Body of pancreas (tissue), 4 donors: ENCODE measurements at regions not wholly inside any gene's neighbourhood (a gene's known extent, or its start where the extent isn't known, plus 50 kb on each side); places are given as distances from the start of the nearest gene placed in this dataset.

Source experiments
- CTCF ChIP-seq, 7 experiments: fragments of 450-650 bp in 4 of 7; fragments of 200-600 bp in 3 of 7; sonication (generic) in 3 of 7; IDR thresholded peaks; one replicate each; pipeline ENCODE4 v1.5.1; 2016 to 2019; ENCODE audit warnings: antibody characterized with exemption in 7 of 7
- POLR2A ChIP-seq, 3 donors: fragments of 450-650 bp; IDR thresholded peaks; one replicate each; pipeline ENCODE4 v1.6.1; 2016; ENCODE audit warnings: antibody characterized with exemption in 3 of 3, mild to moderate bottlenecking in 2 of 3

GRCh38 chr12:93168751-93169150 is 209.0 kb upstream of the NUDT4 start:
- TF ChIP-seq CTCF (IDR thresholded peaks at IDR 0.05) (no peak), POLR2A (IDR thresholded peaks at IDR 0.05) (no peak)
